ENCODE measurements at regions not wholly inside any gene's neighbourhood (a gene's known extent, or its start where the extent isn't known, plus 50 kb on each side); places are given as distances from the start of the nearest gene placed in this dataset.

DNA sequence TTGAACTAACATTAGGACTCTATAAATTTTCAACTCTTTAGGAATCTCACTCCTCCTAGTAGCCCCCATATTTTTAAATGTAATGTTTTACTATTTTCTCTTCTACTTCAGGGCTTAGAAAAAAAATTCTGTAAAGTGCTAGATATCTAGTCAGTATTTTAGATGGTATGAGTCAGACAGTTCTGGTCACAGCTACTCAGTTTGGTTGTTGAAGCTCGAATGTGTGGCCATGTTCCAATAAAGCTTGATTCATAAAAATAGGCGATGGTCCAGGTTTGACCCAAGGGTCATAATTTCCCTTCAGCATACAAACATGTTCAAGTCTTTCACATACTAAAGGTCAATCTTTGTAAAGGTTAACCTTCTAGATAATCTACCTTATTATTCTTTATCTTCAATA, 566.0 kb upstream of the CDH18 start:
- DNase-seq (ENCODE audit: low read depth) = peak; percentile 9

GRCh38 chr5:20537911-20538703, 550.1 kb upstream of the CDH18 start:
- no peak for DNase-seq (ENCODE audit: low read depth)

GRCh38 chr5:20536813-20537212, 548.8 kb upstream of the CDH18 start:
- DNase-seq (ENCODE audit: low read depth) = no peak

- DNase-seq (ENCODE audit: low read depth) = no peak
Observed at GRCh38 chr5:20536341-20536740, 548.3 kb upstream of the CDH18 start.

GRCh38 chr5:20528471-20528870, 540.5 kb upstream of the CDH18 start:
- no peak for DNase-seq (ENCODE audit: low read depth)

DNA sequence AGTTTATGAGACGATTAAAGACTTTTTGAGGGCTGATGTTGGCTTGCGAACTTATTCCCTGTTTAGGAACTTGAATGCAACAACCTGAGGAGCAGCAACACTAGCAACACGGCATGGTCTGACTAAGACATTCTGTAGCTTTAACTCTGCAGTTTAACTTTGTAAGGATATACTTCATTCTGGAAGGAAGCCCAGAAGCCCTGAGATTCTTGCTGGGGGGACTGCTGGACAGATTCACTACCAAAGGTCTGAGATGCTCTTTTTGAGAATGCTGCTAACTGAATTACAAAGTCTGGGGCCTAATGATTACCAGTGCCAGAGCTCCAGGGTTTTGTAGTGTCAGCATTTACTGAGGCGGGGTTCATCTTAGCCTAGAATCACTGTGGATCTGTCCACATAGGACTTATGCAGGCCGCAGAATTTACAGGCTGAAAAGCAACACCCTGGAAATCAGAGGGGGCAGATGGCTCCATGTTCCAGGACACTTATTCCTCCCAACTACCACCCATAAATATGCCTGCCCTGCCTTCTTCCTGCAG, 537.1 kb upstream of the CDH18 start:
- DNase-seq (ENCODE audit: low read depth) = no peak

- no peak for DNase-seq (ENCODE audit: low read depth)
Observed at GRCh38 chr5:20522905-20523482, 535.0 kb upstream of the CDH18 start.

GRCh38 chr5:20515606-20516005, 527.6 kb upstream of the CDH18 start:
- no peak for DNase-seq (ENCODE audit: low read depth)

DNA sequence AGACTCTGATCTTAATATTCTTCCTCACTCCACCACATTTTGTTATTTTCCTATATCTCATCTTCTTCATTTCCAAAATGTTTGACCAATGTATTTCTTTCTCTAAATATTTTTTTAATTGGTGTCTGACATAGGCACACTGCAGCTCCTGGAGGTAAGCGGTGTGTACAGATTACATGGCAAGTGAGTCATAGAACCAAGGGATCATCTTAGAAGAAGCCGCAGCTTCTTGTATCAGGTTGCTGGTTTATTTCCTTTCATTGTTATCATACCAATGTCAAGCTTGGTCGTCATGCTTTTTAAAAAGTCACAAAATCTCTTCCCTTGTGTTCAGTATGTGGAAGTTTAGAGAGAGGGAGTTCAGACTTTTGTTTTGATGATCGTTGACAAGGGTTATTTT, 526.1 kb upstream of the CDH18 start:
- no peak for DNase-seq (ENCODE audit: low read depth)

DNA sequence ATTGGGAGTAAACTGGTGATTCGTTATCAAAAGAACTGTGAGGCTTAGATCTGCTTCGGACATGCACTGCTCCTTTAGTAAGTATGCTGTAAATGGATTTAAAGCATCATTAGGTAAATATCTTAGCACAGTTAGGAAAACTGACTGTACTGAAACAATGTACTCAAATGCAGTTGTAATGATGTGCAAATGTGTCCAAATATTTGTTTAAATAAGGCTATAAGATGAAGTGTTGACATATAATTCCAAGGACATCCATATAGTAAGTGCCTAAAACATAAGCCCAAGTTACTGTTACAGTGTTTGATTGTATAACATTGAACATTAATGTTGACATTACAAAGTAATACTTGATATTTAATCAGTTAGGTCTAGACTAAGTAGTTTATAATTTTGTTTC, 512.5 kb upstream of the CDH18 start:
- DNase-seq (ENCODE audit: low read depth) = no peak

DNA sequence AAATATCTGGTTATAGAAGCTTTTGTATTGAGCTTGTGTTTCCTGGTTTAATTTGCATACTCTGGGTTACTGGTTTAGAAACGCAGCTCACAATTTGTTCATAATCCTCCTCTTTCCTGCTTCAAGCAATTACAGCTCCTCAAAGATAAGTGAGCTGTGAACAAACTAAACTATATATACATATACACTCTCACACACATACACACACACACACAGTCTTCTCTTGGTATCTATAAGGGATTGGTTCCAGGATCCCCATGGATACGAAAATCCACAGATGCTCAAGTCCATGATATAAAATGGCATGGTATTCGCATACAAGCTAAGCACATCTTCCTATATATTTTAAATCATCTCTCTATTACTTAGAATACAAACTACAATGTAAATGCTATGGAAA, 510.9 kb upstream of the CDH18 start:
- no peak for DNase-seq (ENCODE audit: low read depth)

DNA sequence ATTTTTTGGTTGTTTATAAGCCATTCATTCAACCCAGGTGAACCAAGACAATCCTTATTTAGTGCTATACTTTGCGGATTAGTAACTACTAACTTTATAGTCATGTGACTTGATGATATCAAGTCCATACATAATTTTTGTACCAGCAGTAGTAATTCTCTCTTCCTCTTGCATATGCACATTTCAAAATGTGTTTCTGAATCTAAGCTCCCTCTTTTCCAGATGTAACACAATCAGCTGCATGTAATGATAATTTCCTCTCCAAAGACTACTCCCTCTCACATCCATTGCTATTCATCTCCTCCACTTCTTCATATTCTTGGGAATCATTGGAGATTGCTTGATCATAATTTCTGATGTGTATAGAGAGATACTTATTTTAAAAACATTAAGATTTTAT, 510.1 kb upstream of the CDH18 start:
- DNase-seq (ENCODE audit: low read depth) = no peak

DNA sequence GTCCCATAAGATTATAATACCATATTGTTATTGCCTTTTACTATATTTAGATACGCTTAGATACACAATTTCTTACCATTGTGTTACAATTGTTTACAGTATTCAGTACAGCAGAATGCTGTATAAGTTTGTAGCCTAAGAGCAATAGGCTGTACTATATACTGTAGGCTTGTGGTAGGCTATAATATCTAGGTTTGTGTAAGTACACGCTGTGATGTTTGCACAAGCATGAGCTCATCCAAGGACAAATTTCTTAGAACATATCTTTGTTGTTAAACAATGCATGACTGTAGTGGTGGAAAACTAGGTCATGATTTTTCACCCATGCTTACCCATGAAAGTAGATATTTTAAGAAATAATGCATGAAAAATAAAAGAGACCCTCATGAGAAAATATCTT, 509.4 kb upstream of the CDH18 start:
- no peak for DNase-seq (ENCODE audit: low read depth)

DNA sequence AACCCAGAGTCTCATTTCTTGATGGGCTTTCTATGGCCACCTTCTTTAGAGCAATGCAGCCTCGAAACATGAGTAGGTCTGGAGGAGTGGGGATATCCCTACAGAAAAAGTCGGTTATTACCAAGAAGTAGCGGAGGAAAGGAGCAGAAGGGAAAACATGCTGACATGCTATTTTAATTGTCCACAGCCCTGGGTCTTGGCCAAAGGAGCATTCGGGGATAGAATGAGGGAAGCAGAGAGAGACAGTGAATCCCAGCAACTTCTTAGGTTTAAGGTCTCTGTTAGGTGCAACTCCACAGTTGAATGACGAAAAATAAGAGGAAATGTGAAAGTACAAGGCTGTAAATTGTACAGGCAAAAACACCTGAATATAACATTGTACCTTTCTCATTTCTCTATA, 506.7 kb upstream of the CDH18 start:
- no peak for DNase-seq (ENCODE audit: low read depth)

DNA sequence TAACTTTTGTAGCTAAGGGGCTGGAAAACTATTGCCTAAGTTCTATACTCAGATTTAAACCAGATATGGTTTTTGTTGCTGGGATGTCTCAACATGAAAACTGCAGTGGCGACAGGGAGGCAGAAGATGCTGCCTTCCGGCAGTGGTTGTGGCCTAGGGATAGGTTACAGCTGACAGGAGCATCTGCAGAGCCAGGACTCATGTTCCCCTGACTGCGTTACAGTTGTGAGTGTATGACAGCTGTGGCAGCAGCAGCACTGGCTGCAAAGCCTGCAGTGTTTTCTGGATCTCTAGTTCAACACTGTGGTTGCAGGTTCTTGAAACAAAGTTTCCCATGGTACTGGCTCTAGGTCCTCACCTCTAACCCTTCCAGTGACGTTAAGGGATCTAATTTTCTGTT, 498.8 kb upstream of the CDH18 start:
- no peak for DNase-seq (ENCODE audit: low read depth)

DNA sequence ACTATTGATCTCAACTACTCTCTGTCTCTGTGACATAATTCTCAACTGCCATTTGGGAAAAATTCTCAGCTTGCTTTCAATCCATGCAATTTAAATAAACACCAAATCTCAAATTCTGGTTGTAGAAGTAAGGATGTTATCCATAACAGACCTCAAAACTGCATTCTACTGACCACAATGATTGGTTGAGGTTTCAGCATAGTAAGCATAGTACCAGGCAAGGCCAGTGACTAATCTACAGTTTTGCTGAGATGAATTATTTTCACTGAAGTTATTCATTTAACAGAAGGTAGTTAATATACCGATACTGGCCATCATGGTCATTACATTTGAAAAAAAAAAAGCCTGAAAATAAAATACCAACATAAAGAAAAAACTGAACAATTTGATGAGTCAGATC, 488.0 kb upstream of the CDH18 start:
- DNase-seq (ENCODE audit: low read depth) = no peak

DNA sequence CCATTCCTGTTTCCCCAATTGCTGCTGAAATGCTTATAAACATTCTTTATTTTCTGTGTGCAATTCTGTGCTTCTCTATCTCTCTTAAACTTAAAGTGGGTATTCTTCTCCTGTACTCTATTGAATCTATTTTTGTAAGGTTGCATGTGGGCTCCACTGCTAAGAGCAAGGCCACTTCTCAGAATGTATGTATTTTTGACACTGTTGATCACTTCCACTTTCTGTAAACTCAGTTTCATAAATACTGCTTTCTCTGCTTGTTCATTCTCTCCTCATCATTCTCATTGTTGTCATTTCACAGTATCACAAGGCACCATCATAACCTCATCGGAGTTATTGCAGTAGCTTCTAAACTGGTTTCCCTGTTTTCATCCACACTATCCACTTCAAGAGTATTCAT, 483.0 kb upstream of the CDH18 start:
- no peak for DNase-seq (ENCODE audit: low read depth)

GRCh38 chr5:20469792-20470191, 481.8 kb upstream of the CDH18 start:
- DNase-seq (ENCODE audit: low read depth) = no peak

- no peak for DNase-seq (ENCODE audit: low read depth)
Observed at GRCh38 chr5:20469390-20469789, 481.4 kb upstream of the CDH18 start.

DNA sequence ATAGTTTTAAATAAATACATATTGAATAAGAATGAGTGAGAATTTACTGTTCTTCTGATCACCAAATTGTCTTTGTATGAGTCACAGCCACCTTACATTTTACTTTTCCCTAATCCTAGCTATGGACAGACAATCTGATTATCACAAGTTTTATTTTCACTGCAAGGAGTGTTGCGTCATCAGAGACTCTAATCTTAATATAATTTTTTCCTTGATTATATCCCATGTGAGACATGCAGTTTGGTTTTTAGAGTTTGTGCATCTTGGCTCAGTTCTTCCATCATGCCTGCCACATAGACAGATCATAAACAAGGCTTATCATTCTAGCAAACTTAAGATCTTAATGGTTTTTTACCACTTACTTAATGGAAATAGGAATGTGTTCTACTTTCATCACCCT, 478.5 kb upstream of the CDH18 start:
- DNase-seq (ENCODE audit: low read depth) = no peak

DNA sequence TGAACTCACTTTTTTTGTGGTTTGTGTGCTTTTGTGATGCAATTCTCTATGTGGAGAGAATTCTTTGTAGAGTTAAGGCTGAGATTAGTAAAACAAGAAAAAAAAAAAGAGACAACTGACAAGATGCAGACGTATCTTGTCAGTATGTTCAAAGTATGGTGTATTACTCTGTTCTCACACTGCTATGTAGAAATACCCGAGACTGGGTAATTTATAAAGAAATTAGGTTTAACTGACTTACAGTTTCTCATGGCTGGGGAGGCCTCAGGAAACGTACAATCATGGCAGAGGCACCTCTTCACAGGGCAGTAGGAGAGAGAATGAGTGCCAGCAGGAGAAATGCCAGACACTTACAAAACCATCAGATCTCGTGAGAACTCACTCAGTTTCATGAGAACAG, 475.2 kb upstream of the CDH18 start:
- DNase-seq (ENCODE audit: low read depth) = no peak

DNA sequence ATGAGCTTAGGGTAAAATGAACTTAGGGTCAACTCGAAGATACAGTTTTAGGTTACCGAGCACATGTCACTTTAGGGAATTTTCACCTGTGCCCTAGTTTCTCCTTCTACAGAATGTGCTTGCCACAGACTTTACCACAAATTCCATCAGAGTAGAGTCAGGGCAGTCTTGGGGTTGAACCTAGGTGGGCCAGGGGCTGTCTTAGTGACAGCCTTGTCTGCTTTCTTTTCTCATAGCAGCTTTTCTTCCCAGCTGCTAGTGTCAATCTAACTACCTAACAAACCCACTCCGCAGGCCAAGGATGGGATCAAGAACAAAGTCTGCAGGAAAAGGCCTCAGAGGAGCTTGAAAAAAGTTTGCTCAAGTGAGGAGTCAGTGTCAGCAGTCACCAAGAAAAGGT, 458.1 kb upstream of the CDH18 start:
- DNase-seq (ENCODE audit: low read depth) = peak; percentile 10

DNA sequence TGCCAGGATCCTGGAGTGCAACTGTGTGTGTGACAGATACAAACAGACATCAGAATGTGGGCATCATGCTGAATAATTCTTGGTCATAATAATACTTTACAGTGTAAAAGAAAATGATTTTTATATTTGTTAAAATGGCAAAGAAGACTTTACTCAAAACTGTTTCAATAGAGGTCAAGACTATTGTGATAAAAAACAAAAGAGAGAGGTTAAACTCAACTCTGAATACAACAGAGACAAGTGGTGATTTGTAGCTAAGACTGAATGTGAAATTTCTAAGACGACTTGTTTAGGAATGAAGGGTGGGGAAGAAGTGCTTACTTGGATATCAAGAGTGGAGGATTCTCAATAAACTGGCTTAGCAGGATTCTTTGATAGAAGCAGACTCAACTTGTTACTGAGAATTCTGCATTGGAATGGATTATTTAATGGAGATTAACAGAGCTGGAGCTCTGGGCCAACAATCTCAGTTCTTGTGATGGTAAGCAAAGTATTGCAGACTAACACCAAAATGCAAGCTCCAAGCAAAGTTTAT, 457.4 kb upstream of the CDH18 start:
- no peak for DNase-seq (ENCODE audit: low read depth)

DNA sequence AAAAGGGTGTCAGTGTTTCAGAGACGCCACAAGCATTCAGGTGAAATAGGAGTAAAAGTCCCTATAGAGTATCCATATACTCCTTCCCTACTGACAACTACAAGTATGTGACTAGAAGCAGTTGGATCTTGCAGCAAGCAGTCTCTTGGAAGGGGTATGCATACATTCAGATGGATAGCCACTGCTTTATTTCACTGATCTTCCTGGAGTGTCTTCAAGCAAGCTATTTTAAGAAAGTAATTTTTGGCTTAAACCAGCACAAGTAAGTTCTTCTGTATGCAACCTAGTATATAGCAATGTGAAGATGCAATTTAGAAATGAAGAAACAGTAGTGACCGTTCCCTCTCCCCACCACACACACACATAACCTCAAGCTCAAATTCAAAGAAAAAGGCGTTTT, 446.8 kb upstream of the CDH18 start:
- DNase-seq (ENCODE audit: low read depth) = no peak

All from non-pigmented ciliary epithelial cell (primary cell).